ENCODE measurements at regions not wholly inside any gene's neighbourhood (a gene's known extent, or its start where the extent isn't known, plus 50 kb on each side); places are given as distances from the start of the nearest gene placed in this dataset.

DNA sequence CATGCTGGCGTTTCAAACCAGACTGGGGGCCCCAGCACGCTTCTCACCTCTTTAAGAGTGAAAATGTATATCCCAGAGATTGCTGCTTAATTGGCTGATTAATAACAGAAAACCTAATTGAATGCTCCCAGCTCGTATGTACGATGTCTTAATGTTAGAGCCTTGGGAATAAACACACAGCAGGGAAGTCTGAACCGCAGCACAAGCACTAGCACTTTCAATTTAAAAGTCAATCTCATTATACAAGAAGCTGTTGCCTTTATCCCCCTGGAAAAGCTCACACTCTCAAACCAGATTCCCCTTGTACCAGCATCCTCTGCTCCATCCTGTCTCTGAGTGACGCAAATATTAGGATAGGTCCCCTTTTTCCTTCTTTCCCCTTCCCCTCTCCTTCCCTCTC is 449.1 kb downstream of the MN1 start:
- TF ChIP-seq EZH2 (optimal IDR thresholded peaks at IDR 0.05; ENCODE audit: low read depth, low read length) = no peak
- TF ChIP-seq, protein P1, sequence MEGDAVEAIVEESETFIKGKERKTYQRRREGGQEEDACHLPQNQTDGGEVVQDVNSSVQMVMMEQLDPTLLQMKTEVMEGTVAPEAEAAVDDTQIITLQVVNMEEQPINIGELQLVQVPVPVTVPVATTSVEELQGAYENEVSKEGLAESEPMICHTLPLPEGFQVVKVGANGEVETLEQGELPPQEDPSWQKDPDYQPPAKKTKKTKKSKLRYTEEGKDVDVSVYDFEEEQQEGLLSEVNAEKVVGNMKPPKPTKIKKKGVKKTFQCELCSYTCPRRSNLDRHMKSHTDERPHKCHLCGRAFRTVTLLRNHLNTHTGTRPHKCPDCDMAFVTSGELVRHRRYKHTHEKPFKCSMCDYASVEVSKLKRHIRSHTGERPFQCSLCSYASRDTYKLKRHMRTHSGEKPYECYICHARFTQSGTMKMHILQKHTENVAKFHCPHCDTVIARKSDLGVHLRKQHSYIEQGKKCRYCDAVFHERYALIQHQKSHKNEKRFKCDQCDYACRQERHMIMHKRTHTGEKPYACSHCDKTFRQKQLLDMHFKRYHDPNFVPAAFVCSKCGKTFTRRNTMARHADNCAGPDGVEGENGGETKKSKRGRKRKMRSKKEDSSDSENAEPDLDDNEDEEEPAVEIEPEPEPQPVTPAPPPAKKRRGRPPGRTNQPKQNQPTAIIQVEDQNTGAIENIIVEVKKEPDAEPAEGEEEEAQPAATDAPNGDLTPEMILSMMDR (IDR thresholded peaks at IDR 0.05; ENCODE audit: low read length) = no peak
- TF ChIP-seq EZH2phosphoT487 (IDR thresholded peaks at IDR 0.05; ENCODE audit: low read length) = no peak

Measured in MM.1S (cell line).